ENCODE measurements at regions not wholly inside any gene's neighbourhood (a gene's known extent, or its start where the extent isn't known, plus 50 kb on each side); places are given as distances from the start of the nearest gene placed in this dataset.

- H3K36me3 ChIP-seq, result no peaks in the 10 kb centered on the region
- TF ChIP-seq EP300 (IDR thresholded peaks at IDR 0.05), result no peak
- no peak for TF ChIP-seq CTCF (IDR thresholded peaks at IDR 0.05)
- TF ChIP-seq POLR2A (IDR thresholded peaks at IDR 0.05), result no peak
- no peak for TF ChIP-seq POLR2AphosphoS5 (IDR thresholded peaks at IDR 0.05)
- DNase-seq, result no peak
- H3K27me3 ChIP-seq, result no peaks in the 10 kb centered on the region
- H3K4me3 ChIP-seq, result no peak overlapping the region
- H3K4me1 ChIP-seq, result peaks cover 3 to 20% (median 9%) of the 10 kb centered on the region in 4 donors
- ATAC-seq (ENCODE audit: low FRiP score in 2 of 2), result peak in 1 of 2 donors; percentile 64
- WGBS, 2 donors, result 92 to 93% methylated on average over 3 of the region's 3 CpGs
- H3K9me3 ChIP-seq, result no peaks in the 10 kb centered on the region
- peak overlapping the region in 2 of 4 donors; percentile 23 to 28 for H3K27ac ChIP-seq
These were observed 494.2 kb upstream of the KLF4 start for GRCh38 chr9:107983762-107984161.

- Histone ChIP-seq H3K27me3 (no peaks in the 10 kb centered on the region), H3K4me3 (no peak overlapping the region), H3K9me3 (no peaks in the 10 kb centered on the region), H3K36me3 (no peaks in the 10 kb centered on the region), H3K27ac (peak overlapping the region; percentile 8 to 32 (median 26)), H3K4me1 (peaks cover 3 to 20% (median 9%) of the 10 kb centered on the region in 4 donors)
- DNase-seq (peak in 1 of 2 donors; percentile 27), ATAC-seq (ENCODE audit: low FRiP score in 2 of 2) (peak; percentile 71 to 91)
- TF ChIP-seq POLR2A (IDR thresholded peaks at IDR 0.05) (no peak), POLR2AphosphoS5 (IDR thresholded peaks at IDR 0.05) (peak in 1 of 2 donors; percentile 23), CTCF (IDR thresholded peaks at IDR 0.05) (no peak), EP300 (IDR thresholded peaks at IDR 0.05) (peak in 1 of 4 donors; percentile 21)
- WGBS, 2 donors, result 48 to 55% methylated on average over 3 of the region's 3 CpGs
These were observed 493.6 kb upstream of the KLF4 start for GRCh38 chr9:107983181-107983603.

- TF ChIP-seq POLR2AphosphoS5 (IDR thresholded peaks at IDR 0.05) (no peak), CTCF (IDR thresholded peaks at IDR 0.05) (no peak), EP300 (IDR thresholded peaks at IDR 0.05) (no peak), POLR2A (IDR thresholded peaks at IDR 0.05) (no peak)
- Histone ChIP-seq H3K4me3 (no peak overlapping the region), H3K4me1 (peaks cover 3 to 20% (median 9%) of the 10 kb centered on the region in 4 donors), H3K36me3 (no peaks in the 10 kb centered on the region), H3K9me3 (no peaks in the 10 kb centered on the region), H3K27me3 (no peaks in the 10 kb centered on the region), H3K27ac (peak overlapping the region; percentile 2 to 32 (median 18))
- no peak for DNase-seq
- 19 to 61% methylated on average over 3 of the region's 3 CpGs for WGBS, 2 donors
- peak in 1 of 2 donors; percentile 54 for ATAC-seq (ENCODE audit: low FRiP score in 2 of 2)
These were observed 493.2 kb upstream of the KLF4 start for GRCh38 chr9:107982745-107983144.

GRCh38 chr9:107982001-107982400 is 492.4 kb upstream of the KLF4 start:
- no peak for ATAC-seq (ENCODE audit: low FRiP score in 2 of 2)
- Histone ChIP-seq H3K27ac (peak overlapping the region in 1 of 4 donors; percentile 28), H3K9me3 (no peaks in the 10 kb centered on the region), H3K4me1 (peaks cover 3 to 20% (median 9%) of the 10 kb centered on the region in 4 donors), H3K36me3 (no peaks in the 10 kb centered on the region), H3K4me3 (no peak overlapping the region), H3K27me3 (no peaks in the 10 kb centered on the region)
- TF ChIP-seq EP300 (IDR thresholded peaks at IDR 0.05), result no peak
- no peak for TF ChIP-seq CTCF (IDR thresholded peaks at IDR 0.05)
- TF ChIP-seq POLR2AphosphoS5 (IDR thresholded peaks at IDR 0.05), result no peak
- no peak for TF ChIP-seq POLR2A (IDR thresholded peaks at IDR 0.05)
- 95 to 100% methylated on average over 1 of the region's 1 CpG for WGBS, 2 donors
- DNase-seq, result no peak

- no peak for DNase-seq
These were observed 491.4 kb upstream of the KLF4 start for GRCh38 chr9:107980984-107981383.

More at GRCh38 chr9:107980984-107981383, 491.4 kb upstream of the KLF4 start:
- peaks cover 3 to 23% (median 13%) of the 10 kb centered on the region in 4 donors for H3K4me1 ChIP-seq
- no peak overlapping the region for H3K27ac ChIP-seq
- no peak for ATAC-seq (ENCODE audit: low FRiP score in 2 of 2)
- no peaks in the 10 kb centered on the region for H3K27me3 ChIP-seq
- WGBS, 2 donors, result 88 to 91% methylated on average over 2 of the region's 2 CpGs
- H3K9me3 ChIP-seq, result no peaks in the 10 kb centered on the region
- TF ChIP-seq CTCF (IDR thresholded peaks at IDR 0.05) (no peak), POLR2AphosphoS5 (IDR thresholded peaks at IDR 0.05) (no peak), EP300 (IDR thresholded peaks at IDR 0.05) (no peak), POLR2A (IDR thresholded peaks at IDR 0.05) (no peak)
- no peak overlapping the region for H3K4me3 ChIP-seq
- H3K36me3 ChIP-seq, result no peaks in the 10 kb centered on the region
